HG03558 (cell line): ENCODE measurements at regions not wholly inside any gene's neighbourhood (a gene's known extent, or its start where the extent isn't known, plus 50 kb on each side); places are given as distances from the start of the nearest gene placed in this dataset.
"Not testable (repeated sequence)": the region's sequence is repeated elsewhere in the genome, so short reads cannot be mapped to it uniquely, and the experiment has no call there.

Experiments
- ATAC-seq: cut with Tn5 transposase; IDR thresholded peaks from one replicate; pipeline ENCODE4 v1.9.1; 2021; ENCODE audit warnings: moderate number of reproducible peaks; ENCODE audit not compliant: unreplicated experiment; ENCODE audit errors: extremely low read depth

DNA sequence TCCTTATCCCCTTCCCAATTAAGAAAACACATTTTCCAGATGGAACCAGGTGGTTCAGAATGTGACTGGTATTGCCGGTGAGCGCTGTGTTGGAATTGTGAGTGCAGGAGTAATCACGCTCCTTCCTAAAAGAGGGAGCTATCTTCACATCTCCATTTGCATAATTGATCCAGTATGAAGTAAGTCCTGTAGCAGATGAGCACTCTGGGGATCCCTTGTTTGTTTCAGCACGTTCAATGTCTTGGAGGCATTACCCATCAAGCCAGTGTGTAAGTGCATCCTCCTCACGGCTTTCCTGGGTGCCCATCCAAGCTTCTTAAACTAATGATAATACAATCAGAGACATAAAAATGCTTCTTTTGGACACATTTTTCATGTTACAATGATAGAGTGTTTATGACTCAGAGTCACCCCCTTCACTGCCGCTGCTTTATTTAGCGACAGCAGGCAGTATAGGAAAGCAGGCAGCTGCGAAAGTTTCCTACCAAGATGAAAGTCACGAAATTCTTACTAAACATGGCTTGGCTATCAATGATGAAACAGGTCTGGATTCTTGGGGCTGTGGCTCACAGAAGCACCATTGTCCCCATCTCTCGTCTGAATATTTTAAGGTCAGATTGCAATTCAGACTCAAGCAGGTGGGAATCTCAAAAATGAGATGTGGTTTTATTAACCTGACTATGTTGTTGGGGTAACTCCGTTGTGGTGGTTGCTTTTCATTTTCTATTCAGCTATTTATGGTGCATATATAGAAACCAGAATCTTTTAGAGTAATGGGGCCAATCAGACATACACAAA is 346.3 kb upstream of the MDFIC2 start:
- no peak for ATAC-seq

DNA sequence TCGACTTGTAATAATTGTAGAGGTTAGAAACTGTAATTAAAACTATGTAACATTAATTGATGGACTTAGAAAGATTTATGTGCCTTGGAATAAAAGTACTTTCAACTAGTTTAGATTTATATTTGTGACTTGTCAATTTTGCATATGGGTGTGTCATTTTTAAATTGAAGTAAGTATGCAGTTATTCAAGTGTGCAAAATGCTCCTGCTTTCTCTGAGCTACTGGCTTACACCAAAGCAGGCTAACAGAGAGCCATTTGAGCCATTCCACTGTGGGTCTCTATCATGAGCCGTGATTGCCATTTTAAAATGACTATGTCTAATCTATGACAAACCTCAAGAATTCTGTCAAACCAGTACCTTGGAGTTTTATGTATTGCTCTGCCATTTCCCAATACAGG is 345.0 kb upstream of the MDFIC2 start:
- ATAC-seq, result no peak

DNA sequence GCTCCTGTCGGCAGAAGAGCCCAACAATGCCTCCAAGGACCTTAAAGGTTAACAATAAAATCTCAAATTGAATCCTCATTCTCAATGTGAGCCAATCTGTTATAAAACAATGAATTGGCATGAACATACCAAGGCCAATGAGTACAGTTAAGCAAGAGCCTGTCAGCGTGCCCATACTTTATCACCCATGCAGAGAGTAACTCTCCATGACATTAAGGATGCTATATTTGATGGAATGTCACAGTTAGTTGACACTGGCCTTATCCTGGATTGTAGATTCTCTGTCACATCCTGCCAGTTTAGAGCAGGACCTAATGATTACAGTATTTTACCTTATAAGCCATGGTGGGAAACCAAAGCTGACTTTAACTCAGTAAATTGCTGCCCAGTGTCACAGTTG is 335.4 kb upstream of the MDFIC2 start:
- no peak for ATAC-seq

- ATAC-seq, result no peak
These were observed 334.7 kb upstream of the MDFIC2 start for GRCh38 chr3:70647094-70647493.

GRCh38 chr3:70646635-70647034 is 334.2 kb upstream of the MDFIC2 start:
- ATAC-seq, result no peak

DNA sequence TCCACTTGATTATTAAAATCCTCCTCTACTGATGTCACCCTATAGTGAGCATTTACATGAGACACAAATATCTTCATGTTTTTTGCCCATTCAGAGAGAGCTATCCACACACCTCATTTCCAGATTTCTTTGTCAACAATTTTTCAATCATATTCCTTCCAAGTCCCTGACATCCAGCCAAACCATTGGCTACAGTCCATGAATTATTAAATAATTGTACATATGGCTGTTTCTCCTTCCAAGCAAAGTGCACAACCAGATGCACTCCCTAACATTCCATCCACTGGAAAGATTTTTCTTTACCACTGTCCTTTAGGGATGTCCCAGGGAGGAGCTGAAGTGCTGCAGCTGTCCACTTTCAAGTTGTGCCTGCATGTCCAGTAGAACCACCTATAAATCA is 328.0 kb upstream of the MDFIC2 start:
- no peak for ATAC-seq

- no peak for ATAC-seq
These were observed 322.9 kb upstream of the MDFIC2 start for GRCh38 chr3:70635301-70635700.

GRCh38 chr3:70631716-70632307 is 319.4 kb upstream of the MDFIC2 start:
- ATAC-seq, result no peak

DNA sequence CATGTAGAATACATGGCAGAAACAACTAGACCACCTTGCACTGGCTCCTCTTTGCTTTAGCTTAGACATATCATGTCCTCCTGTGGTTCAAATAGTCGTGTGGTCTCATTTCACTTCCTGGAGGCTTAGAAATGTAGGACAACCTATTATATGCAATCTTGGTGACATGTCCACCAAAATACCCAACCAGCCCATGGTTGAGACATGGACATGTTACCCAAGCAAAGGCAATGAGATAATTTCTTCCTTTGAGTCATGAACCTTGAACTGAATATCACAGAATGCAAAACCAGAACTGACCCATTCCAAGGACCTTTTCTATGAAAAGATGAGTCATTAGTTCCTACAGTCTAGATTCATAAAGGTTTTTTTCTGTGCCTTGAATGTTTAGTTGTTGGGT is 309.0 kb upstream of the MDFIC2 start:
- no peak for ATAC-seq

DNA sequence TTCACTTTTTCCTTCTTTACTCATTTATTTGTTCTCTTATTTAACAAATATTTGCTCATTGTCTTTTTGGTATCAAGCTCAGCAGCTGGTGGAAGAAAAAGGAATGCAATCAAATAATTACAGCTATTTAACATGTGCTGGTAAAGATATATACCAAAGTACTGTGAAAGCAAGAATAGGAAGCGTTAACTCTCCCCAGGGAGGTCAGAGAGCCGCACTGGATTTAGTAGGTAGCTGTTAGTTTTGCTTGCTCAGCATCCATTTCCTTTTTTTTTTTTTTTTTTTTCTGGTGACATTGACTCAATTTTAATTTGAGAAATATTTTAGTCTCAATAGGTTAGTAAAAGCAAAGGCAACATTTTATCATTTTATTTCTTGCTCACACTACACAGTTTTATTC is 308.5 kb upstream of the MDFIC2 start:
- ATAC-seq, result no peak

- no peak for ATAC-seq
These were observed 307.9 kb upstream of the MDFIC2 start for GRCh38 chr3:70620367-70620766.

DNA sequence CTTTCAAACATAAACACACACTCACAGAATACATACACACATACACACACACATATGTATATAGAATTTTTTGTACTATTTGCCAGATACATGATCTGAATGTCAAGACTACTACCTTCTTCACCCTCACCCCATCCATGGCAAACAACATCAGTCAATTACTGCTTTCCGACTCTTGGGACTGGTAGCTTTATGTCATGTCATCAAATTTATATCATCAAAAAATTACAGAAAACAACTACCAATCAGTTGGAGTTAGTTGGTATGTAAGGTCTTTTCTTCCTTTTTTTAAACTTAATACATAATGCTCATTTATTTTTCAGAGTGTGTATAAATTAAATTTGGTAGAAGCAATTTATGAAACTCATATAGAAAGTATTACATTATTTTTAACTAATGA is 305.7 kb upstream of the MDFIC2 start:
- no peak for ATAC-seq

DNA sequence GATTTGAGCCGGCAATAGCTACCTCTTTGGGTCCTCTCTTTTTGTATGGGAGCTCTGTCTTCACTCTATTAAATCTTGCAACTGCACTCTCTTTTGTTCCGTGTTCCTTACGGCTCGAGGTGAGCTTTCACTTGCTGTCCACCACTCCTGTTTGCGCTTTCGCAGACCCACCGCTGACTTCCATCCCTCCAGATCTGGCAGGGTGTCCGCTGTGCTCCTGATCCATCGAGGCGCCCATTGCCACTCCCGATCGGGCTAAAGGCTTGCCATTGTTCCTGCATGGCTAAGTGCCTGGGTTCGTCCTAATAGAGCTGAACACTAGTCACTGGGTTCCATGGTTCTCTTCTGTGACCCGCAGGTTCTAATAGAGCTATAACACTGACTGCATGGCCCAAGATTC is 304.9 kb upstream of the MDFIC2 start:
- ATAC-seq, result not testable (repeated sequence)

- ATAC-seq, result no peak
These were observed 302.8 kb upstream of the MDFIC2 start for GRCh38 chr3:70615286-70615685.

- ATAC-seq, result no peak
These were observed 301.7 kb upstream of the MDFIC2 start for GRCh38 chr3:70614111-70614510.

DNA sequence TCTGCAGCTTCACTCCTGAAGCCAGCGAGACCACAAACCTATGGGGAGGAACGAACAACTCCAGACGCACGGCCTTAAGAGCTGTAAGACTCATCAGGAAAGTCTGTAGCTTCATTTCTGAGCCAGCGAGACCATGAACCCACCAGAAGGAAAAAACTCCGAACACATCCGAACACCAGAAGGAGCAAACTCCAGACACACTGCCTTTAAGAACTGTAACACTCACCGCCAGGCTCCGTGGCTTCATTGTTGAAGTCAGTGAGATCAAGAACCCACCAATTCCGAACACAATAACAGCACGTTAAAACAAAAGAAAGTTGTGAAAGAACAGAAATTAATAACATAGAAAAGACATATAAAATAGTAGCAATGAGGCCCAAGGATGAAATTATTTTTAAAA is 300.5 kb upstream of the MDFIC2 start:
- no peak for ATAC-seq

DNA sequence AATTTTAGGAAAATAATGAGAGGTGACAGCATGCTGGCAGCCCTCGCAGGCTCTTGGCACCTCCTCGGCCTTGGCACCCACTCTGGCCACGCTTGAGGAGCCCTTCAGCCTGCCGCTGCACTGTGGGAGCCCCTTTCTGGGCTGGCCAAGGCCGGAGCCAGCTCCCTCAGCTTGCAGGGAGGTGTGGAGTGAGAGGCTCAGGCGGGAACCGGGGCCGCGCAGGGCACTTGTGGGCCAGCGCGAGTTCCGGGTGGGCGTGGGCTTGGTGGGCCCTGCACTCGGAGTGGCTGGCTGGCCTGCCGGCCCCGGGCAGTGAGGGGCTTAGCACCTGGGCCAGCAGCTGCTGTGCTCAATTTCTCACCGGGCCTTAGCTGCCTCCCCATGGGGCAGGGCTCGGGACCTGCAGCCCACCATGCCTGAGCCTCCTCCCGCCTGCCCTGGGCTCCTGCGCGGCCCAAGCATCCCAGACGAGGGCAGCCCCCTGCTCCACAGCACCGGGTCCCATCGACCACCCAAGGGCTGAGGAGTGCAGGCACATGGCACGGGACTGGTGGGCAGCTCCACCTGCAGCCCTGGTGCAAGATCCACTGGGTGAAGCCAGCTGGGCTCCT is 299.3 kb upstream of the MDFIC2 start:
- not testable (repeated sequence) for ATAC-seq

GRCh38 chr3:70608434-70608833 is 296.0 kb upstream of the MDFIC2 start:
- ATAC-seq, result no peak

DNA sequence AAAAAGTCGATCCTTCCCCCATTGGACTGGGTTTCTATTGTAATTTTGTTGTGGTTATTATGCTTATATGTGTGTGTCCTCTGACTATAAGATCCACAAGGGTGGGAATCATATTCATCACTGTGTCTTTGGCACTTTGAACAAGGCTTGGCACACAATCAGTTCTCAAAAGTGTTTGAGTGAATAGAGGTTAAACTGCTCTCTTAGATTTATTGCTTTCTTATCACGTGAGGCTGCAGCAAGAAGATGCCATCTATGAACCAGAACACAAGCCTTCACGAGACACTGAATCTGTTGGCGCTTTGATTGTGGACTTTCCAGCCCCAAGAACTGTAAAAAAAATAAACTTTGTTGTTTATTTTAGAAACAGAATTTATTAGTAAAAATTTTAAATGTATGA is 295.0 kb upstream of the MDFIC2 start:
- no peak for ATAC-seq

- ATAC-seq, result no peak
These were observed 293.6 kb upstream of the MDFIC2 start for GRCh38 chr3:70606018-70606417.

- no peak for ATAC-seq
These were observed 290.7 kb upstream of the MDFIC2 start for GRCh38 chr3:70603103-70603502.

DNA sequence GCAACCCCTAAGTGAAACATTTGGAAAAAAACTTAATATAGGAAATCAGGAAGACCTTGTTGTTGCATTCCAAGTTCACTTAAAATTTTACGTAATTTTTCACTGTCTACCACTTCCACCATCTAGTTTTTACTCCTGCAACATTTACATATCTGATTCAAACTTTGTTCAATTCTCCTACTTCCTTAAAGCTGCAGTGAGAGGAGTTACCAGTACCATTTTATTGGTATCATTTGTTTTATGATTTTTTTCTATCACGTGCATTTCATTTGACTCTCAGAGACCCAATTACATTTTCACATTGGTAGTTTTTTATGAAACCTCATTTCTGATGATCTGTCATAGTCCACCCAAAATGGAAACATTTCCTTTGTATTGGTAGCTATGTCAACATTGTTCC is 284.9 kb upstream of the MDFIC2 start:
- ATAC-seq, result no peak
